Endothelial cell of umbilical vein (primary cell): ENCODE measurements at regions not wholly inside any gene's neighbourhood (a gene's known extent, or its start where the extent isn't known, plus 50 kb on each side); places are given as distances from the start of the nearest gene placed in this dataset.
"Not testable (repeated sequence)": the region's sequence is repeated elsewhere in the genome, so short reads cannot be mapped to it uniquely, and the experiment has no call there.

Experiments
- BruUV-seq: library from RNA; stranded (reverse); fragments of 400-500 nt; replicated peaks from 2 replicates; lab custom pipeline; 2021; lab: Mats Ljungman, UMichigan
- CTCF ChIA-PET: fragments of 300-600, 350-600 bp; sonication (Branson Sonifier 250); formaldehyde crosslinking; loops from one replicate; lab custom pipeline; 2021; ENCODE audit warnings: antibody characterized with exemption, inconsistent platforms; lab: Charles Lee
- POLR2A ChIA-PET: fragments of 300-600, 350-600 bp; sonication (Branson Sonifier 250); formaldehyde crosslinking; loops from one replicate; lab custom pipeline; 2021; ENCODE audit warnings: antibody characterized with exemption, inconsistent platforms; lab: Charles Lee
- DNase-seq: peaks from one replicate; pipeline ENCODE4 v3.0.0-alpha.2; 2011; ENCODE audit warnings: low read depth, low spot score
- FAIRE-seq: peaks from 2 replicates; lab custom pipeline; 2011; peaks lifted over from hg19 to GRCh38; lab: Jason Lieb, UNC
- H2AFZ ChIP-seq: 2 replicates; pipeline ENCODE4 v1.6.0; 2012; ENCODE audit warnings: low read depth, low read length, control low read depth, inconsistent platforms
- H3K27ac ChIP-seq: 2 replicates; pipeline ENCODE4 v1.5.1; 2011; ENCODE audit warnings: low read depth, mild to moderate bottlenecking, control low read depth, low read length, moderate library complexity; ENCODE audit not compliant: insufficient read depth
- H3K27me3 ChIP-seq, 2 experiments: 2 replicates each; pipeline versions ENCODE4 v1.6.0 to v1.6.1; 2011; ENCODE audit warnings: low read length in 2 of 2, mixed read lengths in 1 of 2; ENCODE audit not compliant: control insufficient read depth in 2 of 2, insufficient read depth in 2 of 2
- H3K36me3 ChIP-seq, 2 experiments: 2 replicates in 1 of 2; 3 replicates in 1 of 2; pipeline ENCODE4 v1.5.1; 2011; ENCODE audit warnings: low read length in 2 of 2, mild to moderate bottlenecking in 1 of 2, moderate library complexity in 1 of 2; ENCODE audit not compliant: control insufficient read depth in 2 of 2, insufficient read depth in 2 of 2; ENCODE audit errors: extremely low read depth in 1 of 2
- H3K4me1 ChIP-seq: 3 replicates; pipeline ENCODE4 v1.5.1; 2011; ENCODE audit warnings: mild to moderate bottlenecking, low read length; ENCODE audit not compliant: control insufficient read depth, insufficient read depth; ENCODE audit errors: extremely low read depth
- H3K4me2 ChIP-seq: 2 replicates; pipeline ENCODE4 v1.6.1; 2011; ENCODE audit warnings: low read length, control low read depth, mixed read lengths; ENCODE audit not compliant: insufficient read depth
- H3K4me3 ChIP-seq, 3 experiments: fragments of 200-600 bp in 1 of 3; sonication (generic), shearing (Covaris generic) in 1 of 3; replicated peaks in 1 of 3; 2 replicates each; pipeline ENCODE4 v1.5.1; 2011 to 2016; ENCODE audit warnings: control low read depth in 3 of 3, low read length in 3 of 3, mild to moderate bottlenecking in 2 of 3, inconsistent platforms in 1 of 3, low read depth in 1 of 3, moderate library complexity in 1 of 3; ENCODE audit not compliant: insufficient read depth in 1 of 3
- H3K79me2 ChIP-seq: 2 replicates; pipeline ENCODE4 v1.6.0; 2012; ENCODE audit warnings: low read length, inconsistent platforms; ENCODE audit not compliant: control insufficient read depth, insufficient read depth
- H3K9ac ChIP-seq: replicated peaks from 2 replicates; pipeline ENCODE3; 2011; ENCODE audit warnings: low read length, control low read depth; ENCODE audit not compliant: insufficient read depth; ENCODE audit errors: extremely low read depth
- H3K9me1 ChIP-seq: replicated peaks from 3 replicates; pipeline ENCODE4 v1.6.0; 2011; ENCODE audit warnings: mild to moderate bottlenecking, low read length; ENCODE audit not compliant: control insufficient read depth, insufficient read depth; ENCODE audit errors: extremely low read depth
- H3K9me3 ChIP-seq: replicated peaks from 2 replicates; pipeline ENCODE4 v1.5.1; 2012; ENCODE audit warnings: low read length, inconsistent platforms; ENCODE audit not compliant: control insufficient read depth, insufficient read depth
- H4K20me1 ChIP-seq: replicated peaks from 2 replicates; pipeline ENCODE3; 2011; ENCODE audit warnings: mild to moderate bottlenecking, low read length; ENCODE audit not compliant: control insufficient read depth, insufficient read depth; ENCODE audit errors: extremely low read depth
- CTCF ChIP-seq, 2 donors: IDR thresholded peaks; 1 replicate in 1 of 2; 2 replicates in 1 of 2; pipeline ENCODE4 v1.5.1; 2011; ENCODE audit warnings: low read length in 2 of 2, mild to moderate bottlenecking in 2 of 2, moderate library complexity in 2 of 2, control low read depth in 1 of 2, inconsistent platforms in 1 of 2, low read depth in 1 of 2; ENCODE audit not compliant: insufficient read depth in 1 of 2; ENCODE audit errors: extremely low read depth in 1 of 2
- EZH2 ChIP-seq: IDR thresholded peaks from 2 replicates; pipeline ENCODE4 v1.6.1; 2012; ENCODE audit warnings: borderline replicate concordance, low read depth, mild to moderate bottlenecking, moderate library complexity, low read length, inconsistent platforms; ENCODE audit not compliant: severe bottlenecking
- FOS ChIP-seq: IDR thresholded peaks from 2 replicates; pipeline ENCODE4 v1.6.1; 2011; ENCODE audit warnings: mild to moderate bottlenecking, low read length, moderate library complexity, borderline replicate concordance; ENCODE audit not compliant: insufficient read depth
- GATA2 ChIP-seq: IDR thresholded peaks from 2 replicates; pipeline ENCODE4 v1.7.0; 2011; ENCODE audit warnings: low read depth, mild to moderate bottlenecking, moderate library complexity, mixed read lengths, low read length; ENCODE audit not compliant: insufficient read length, insufficient read depth
- JUN ChIP-seq: IDR thresholded peaks from 2 replicates; pipeline ENCODE4 v1.6.1; 2011; ENCODE audit warnings: borderline replicate concordance, low read depth; ENCODE audit not compliant: insufficient read length, insufficient read depth
- MAX ChIP-seq: IDR thresholded peaks from 2 replicates; pipeline ENCODE4 v1.6.1; 2011; ENCODE audit not compliant: insufficient read depth, insufficient read length
- MYC ChIP-seq: IDR thresholded peaks from one replicate; pipeline ENCODE4 v1.6.1; 2011; ENCODE audit warnings: mild to moderate bottlenecking, low read depth, low read length
- POLR2A ChIP-seq: IDR thresholded peaks from 2 replicates; pipeline ENCODE4 v1.6.1; 2012; ENCODE audit warnings: low read depth, mild to moderate bottlenecking, control low read depth, low read length
- POLR2AphosphoS5 ChIP-seq: IDR thresholded peaks from 2 replicates; pipeline ENCODE4 v1.6.1; 2012; ENCODE audit warnings: low read depth, mild to moderate bottlenecking, control low read depth, low read length, moderate library complexity; ENCODE audit not compliant: insufficient read depth
- dilution Hi-C: fragments of 300-500 bp; cut with MboI; formaldehyde crosslinking; loops from one replicate; pipeline ENCODE4 v1.15.0; 2019; ENCODE audit warnings: low sequenced_read_pairs; ENCODE audit not compliant: extremely low pct_ligation_motif_present
- intact Hi-C: fragments of 100-400 bp; cut with micrococcal nuclease; formaldehyde crosslinking; loops from one replicate; pipeline ENCODE4 v1.10.0; 2022

GRCh38 chr12:14099994-14100393 is 118.6 kb upstream of the GRIN2B start:
- intact Hi-C loops: no loop called here
- H3K9me3 ChIP-seq: no peaks in the 10 kb centered on the region
- dilution Hi-C loops: no loop called here
- no TSS peak for BruUV-seq
- H3K4me1 ChIP-seq: no peaks in the 10 kb centered on the region
- H3K9ac ChIP-seq: no peak overlapping the region
- TF ChIP-seq JUN: no peak
- no peak for TF ChIP-seq MAX
- TF ChIP-seq POLR2AphosphoS5: no peak
- no peak for TF ChIP-seq FOS
- TF ChIP-seq EZH2: no peak
- TF ChIP-seq GATA2: no peak
- TF ChIP-seq MYC: no peak
- TF ChIP-seq CTCF (IDR thresholded peaks at IDR 0.05; ENCODE audit: extremely low read depth in 1 of 2, insufficient read depth in 1 of 2, low read depth in 1 of 2, low read length in 2 of 2): no peak
- no peak for TF ChIP-seq POLR2A
- POLR2A ChIA-PET: no interaction called here
- FAIRE-seq (no peak), DNase-seq (no peak)
- H3K4me2 ChIP-seq: no peak overlapping the region
- H2AFZ ChIP-seq: no peak overlapping the region
- no peaks in the 10 kb centered on the region for H3K36me3 ChIP-seq
- no peaks in the 10 kb centered on the region for H4K20me1 ChIP-seq
- no peak overlapping the region for H3K27ac ChIP-seq
- no peak overlapping the region for H3K4me3 ChIP-seq
- CTCF ChIA-PET: no interaction called here
- H3K79me2 ChIP-seq: no peaks in the 10 kb centered on the region
- H3K27me3 ChIP-seq: no peaks in the 10 kb centered on the region
- no peaks in the 10 kb centered on the region for H3K9me1 ChIP-seq

GRCh38 chr12:14101556-14101955 is 120.2 kb upstream of the GRIN2B start:
- BruUV-seq, POLR2A ChIA-PET, intact Hi-C loops, dilution Hi-C loops, DNase-seq, CTCF ChIA-PET, H3K4me1 ChIP-seq, H3K4me3 ChIP-seq, H3K36me3 ChIP-seq, H4K20me1 ChIP-seq, H3K9me1 ChIP-seq, H3K9me3 ChIP-seq, H2AFZ ChIP-seq, H3K4me2 ChIP-seq, H3K79me2 ChIP-seq, H3K27ac ChIP-seq, H3K9ac ChIP-seq, FAIRE-seq, H3K27me3 ChIP-seq: not testable (repeated sequence)
